ENCODE measurements at regions not wholly inside any gene's neighbourhood (a gene's known extent, or its start where the extent isn't known, plus 50 kb on each side); places are given as distances from the start of the nearest gene placed in this dataset.

GRCh38 chr21:19340303-19340702, 936.7 kb upstream of the TMPRSS15 start:
- TF ChIP-seq CTCF (IDR thresholded peaks at IDR 0.05), result no peak
- Mint-ChIP-seq H3K36me3 (ENCODE audit: low read depth) (no peaks in the 10 kb centered on the region; the same call in 1 of the 2 replicates), H3K4me1 (ENCODE audit: low read depth) (no peaks in the 10 kb centered on the region), H3K27ac (no peak overlapping the region), H3K9me3 (peaks cover 34% of the 10 kb centered on the region), H3K27me3 (ENCODE audit: insufficient read depth) (no peaks in the 10 kb centered on the region), H3K4me3 (no peak overlapping the region)
- DNase-seq, result no peak

- H3K27ac Mint-ChIP-seq, result no peak overlapping the region
- no peak overlapping the region for H3K4me3 Mint-ChIP-seq
- no peak for TF ChIP-seq CTCF (IDR thresholded peaks at IDR 0.05)
- peaks cover 32% of the 10 kb centered on the region for H3K9me3 Mint-ChIP-seq
- H3K4me1 Mint-ChIP-seq (ENCODE audit: low read depth), result no peaks in the 10 kb centered on the region
- no peak for DNase-seq
- no peaks in the 10 kb centered on the region; the same call in 1 of the 2 replicates for H3K36me3 Mint-ChIP-seq (ENCODE audit: low read depth)
- H3K27me3 Mint-ChIP-seq (ENCODE audit: insufficient read depth), result no peaks in the 10 kb centered on the region
Observed at GRCh38 chr21:19340954-19341353, 937.4 kb upstream of the TMPRSS15 start.

- TF ChIP-seq CTCF (IDR thresholded peaks at IDR 0.05), result no peak
- H3K36me3 Mint-ChIP-seq (ENCODE audit: low read depth), result no peaks in the 10 kb centered on the region; the same call in 1 of the 2 replicates
- no peak overlapping the region for H3K27ac Mint-ChIP-seq
Observed at GRCh38 chr21:19343711-19344110, 940.1 kb upstream of the TMPRSS15 start.

GRCh38 chr21:19350286-19350685, 946.7 kb upstream of the TMPRSS15 start:
- no peak for TF ChIP-seq CTCF (IDR thresholded peaks at IDR 0.05)
- Mint-ChIP-seq H3K27me3 (ENCODE audit: insufficient read depth) (no peaks in the 10 kb centered on the region), H3K4me3 (no peak overlapping the region), H3K36me3 (ENCODE audit: low read depth) (no peaks in the 10 kb centered on the region), H3K9me3 (peaks cover 35% of the 10 kb centered on the region), H3K4me1 (ENCODE audit: low read depth) (no peaks in the 10 kb centered on the region), H3K27ac (no peak overlapping the region)
- DNase-seq, result no peak

More at GRCh38 chr21:19343711-19344110, 940.1 kb upstream of the TMPRSS15 start:
- Mint-ChIP-seq H3K27me3 (ENCODE audit: insufficient read depth) (no peaks in the 10 kb centered on the region), H3K9me3 (peaks cover 42% of the 10 kb centered on the region), H3K4me1 (ENCODE audit: low read depth) (no peaks in the 10 kb centered on the region), H3K4me3 (no peak overlapping the region)
- DNase-seq, result no peak

- no peak for DNase-seq
- 0 out of 2 replicates have a peak, but pooled peaks cover 4% of the 10 kb centered on the region for H3K36me3 Mint-ChIP-seq (ENCODE audit: low read depth)
- no peaks in the 10 kb centered on the region for H3K27me3 Mint-ChIP-seq (ENCODE audit: insufficient read depth)
- no peaks in the 10 kb centered on the region for H3K4me1 Mint-ChIP-seq (ENCODE audit: low read depth)
- no peak for TF ChIP-seq CTCF (IDR thresholded peaks at IDR 0.05)
- peaks cover 30% of the 10 kb centered on the region for H3K9me3 Mint-ChIP-seq
- H3K4me3 Mint-ChIP-seq, result no peak overlapping the region
- no peak overlapping the region for H3K27ac Mint-ChIP-seq
Observed at GRCh38 chr21:19353256-19353655, 949.7 kb upstream of the TMPRSS15 start.

GRCh38 chr21:19368944-19369343, 965.4 kb upstream of the TMPRSS15 start:
- Mint-ChIP-seq H3K27ac (no peak overlapping the region), H3K27me3 (ENCODE audit: insufficient read depth) (no peaks in the 10 kb centered on the region), H3K9me3 (peaks cover 29% of the 10 kb centered on the region), H3K36me3 (ENCODE audit: low read depth) (no peaks in the 10 kb centered on the region), H3K4me3 (no peak overlapping the region), H3K4me1 (ENCODE audit: low read depth) (no peaks in the 10 kb centered on the region)
- DNase-seq, result no peak
- no peak for TF ChIP-seq CTCF (IDR thresholded peaks at IDR 0.05)

Data from HFFc6 (cell line).